Stimulated activated memory B cell treated with anti-CD40 and anti-IgM and Interleukin-4, amounts not matched to agents 10 μg/mL and 1 μg/mL and 100 μg/mL, for 72 hours (primary cell): ENCODE measurements at regions not wholly inside any gene's neighbourhood (a gene's known extent, or its start where the extent isn't known, plus 50 kb on each side); places are given as distances from the start of the nearest gene placed in this dataset.

ENCODE experiments used
- ATAC-seq: fragments of 150-1000 bp; cut with Tn5 transposase; 2 replicates; pipeline ENCODE4 v1.10.0; 2021
- H3K27ac Mint-ChIP-seq: one replicate; pipeline ENCODE4 v1.8.0; 2022; ENCODE audit warnings: mild to moderate bottlenecking, mixed read lengths
- H3K27me3 Mint-ChIP-seq: one replicate; pipeline ENCODE4 v1.8.0; 2022; ENCODE audit warnings: mixed read lengths
- H3K36me3 Mint-ChIP-seq: one replicate; pipeline ENCODE4 v1.8.0; 2022; ENCODE audit warnings: mixed read lengths
- H3K4me1 Mint-ChIP-seq: one replicate; pipeline ENCODE4 v1.8.0; 2022; ENCODE audit warnings: mixed read lengths
- H3K4me3 Mint-ChIP-seq: one replicate; pipeline ENCODE4 v1.8.0; 2022; ENCODE audit warnings: mild to moderate bottlenecking, moderate library complexity, mixed read lengths
- H3K9me3 Mint-ChIP-seq: one replicate; pipeline ENCODE4 v1.8.0; 2022; ENCODE audit warnings: mixed read lengths

DNA sequence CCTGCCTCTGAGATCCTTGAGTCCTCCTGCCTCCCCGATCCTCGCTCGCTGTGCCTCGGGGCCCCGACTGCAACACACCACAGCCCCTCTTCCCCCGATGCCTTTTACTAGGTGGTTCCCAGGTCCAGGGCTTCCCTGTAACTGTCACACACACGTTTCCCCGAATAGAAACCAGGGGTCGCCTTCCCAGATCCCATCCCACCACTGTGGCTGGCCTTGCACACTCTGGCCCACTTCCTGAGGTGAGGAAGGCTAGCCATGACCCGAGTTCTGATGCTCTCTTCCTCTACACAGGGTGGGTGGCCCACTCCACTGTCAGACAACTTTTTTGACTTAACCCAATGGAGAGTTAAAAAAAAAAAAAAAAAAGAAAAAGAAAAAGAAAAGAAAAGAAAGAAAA is 139.6 kb upstream of the ASB18 start:
- ATAC-seq: no peak
- Mint-ChIP-seq H3K27me3 (peaks cover 61% of the 10 kb centered on the region), H3K4me3 (no peak overlapping the region), H3K27ac (no peak overlapping the region), H3K9me3 (no peaks in the 10 kb centered on the region), H3K36me3 (no peaks in the 10 kb centered on the region), H3K4me1 (peaks cover 24% of the 10 kb centered on the region)

DNA sequence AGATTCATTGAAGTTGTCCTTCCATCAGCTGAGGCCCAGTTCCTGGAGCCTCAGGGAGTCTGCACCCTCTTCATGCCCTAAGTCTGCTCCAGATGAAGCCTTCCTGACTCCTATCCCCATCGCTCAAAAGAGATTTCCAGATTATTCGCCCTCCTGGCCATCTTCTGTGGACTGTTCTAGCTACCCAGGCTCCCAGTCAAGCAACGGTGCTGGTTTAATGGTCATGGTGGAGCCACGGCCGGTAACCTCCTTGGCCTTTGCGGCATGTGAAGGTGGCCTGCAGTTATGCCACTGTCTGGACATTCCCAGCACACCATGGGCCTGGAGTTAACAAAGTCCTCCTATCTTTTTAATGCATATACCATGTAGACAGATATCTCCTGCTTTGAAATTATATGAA is 140.1 kb upstream of the ASB18 start:
- Mint-ChIP-seq H3K4me1 (peaks cover 24% of the 10 kb centered on the region), H3K4me3 (no peak overlapping the region), H3K27me3 (peaks cover 61% of the 10 kb centered on the region), H3K36me3 (no peaks in the 10 kb centered on the region), H3K9me3 (no peaks in the 10 kb centered on the region), H3K27ac (no peak overlapping the region)
- no peak for ATAC-seq

DNA sequence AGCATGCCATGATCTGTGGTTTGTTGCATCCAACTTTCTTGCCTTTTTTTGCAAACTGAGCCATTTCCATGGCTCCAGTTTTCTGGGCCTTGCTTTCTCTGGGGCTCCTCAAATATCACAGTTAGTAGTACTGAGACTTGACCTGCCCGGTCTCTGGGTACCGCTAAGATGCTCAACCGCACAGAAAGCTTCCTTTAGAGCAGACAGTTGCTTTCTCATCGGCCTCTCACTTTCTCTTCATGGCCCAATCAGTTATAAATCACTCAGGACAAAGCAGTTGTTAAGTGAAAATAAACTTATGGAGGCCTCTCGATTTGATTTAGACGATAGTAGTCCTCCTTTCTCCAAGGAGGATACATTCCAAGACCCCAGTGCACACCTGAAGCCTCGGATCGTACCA is 141.2 kb upstream of the ASB18 start:
- Mint-ChIP-seq H3K27me3 (peaks cover 53% of the 10 kb centered on the region), H3K9me3 (no peaks in the 10 kb centered on the region), H3K27ac (no peak overlapping the region), H3K36me3 (no peaks in the 10 kb centered on the region), H3K4me3 (no peak overlapping the region), H3K4me1 (peaks cover 24% of the 10 kb centered on the region)
- no peak for ATAC-seq

DNA sequence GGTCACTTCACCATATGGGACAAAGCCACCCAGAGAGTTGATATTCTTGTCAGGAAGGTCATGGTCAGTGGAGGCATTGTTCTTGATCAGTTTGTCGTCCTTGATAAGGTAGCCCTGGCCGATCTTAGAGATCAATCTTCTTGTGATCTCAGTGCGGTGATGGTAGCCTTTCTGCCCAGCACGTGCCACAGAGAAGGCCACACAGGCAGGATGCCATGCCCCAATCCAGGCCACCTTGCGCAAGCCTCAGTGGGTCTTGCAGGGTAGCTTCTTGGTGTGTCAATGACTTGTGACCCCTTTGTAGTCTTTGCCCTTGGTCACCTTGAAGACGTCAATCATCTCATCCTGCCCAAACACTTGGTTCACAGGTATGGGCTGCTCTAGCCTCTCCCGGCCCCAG is 143.9 kb upstream of the ASB18 start:
- H3K9me3 Mint-ChIP-seq: peaks cover 5% of the 10 kb centered on the region
- no peak overlapping the region for H3K4me3 Mint-ChIP-seq
- peaks cover 35% of the 10 kb centered on the region for H3K27me3 Mint-ChIP-seq
- H3K4me1 Mint-ChIP-seq: peaks cover 3% of the 10 kb centered on the region
- H3K36me3 Mint-ChIP-seq: no peaks in the 10 kb centered on the region
- no peak overlapping the region for H3K27ac Mint-ChIP-seq
- no peak for ATAC-seq

DNA sequence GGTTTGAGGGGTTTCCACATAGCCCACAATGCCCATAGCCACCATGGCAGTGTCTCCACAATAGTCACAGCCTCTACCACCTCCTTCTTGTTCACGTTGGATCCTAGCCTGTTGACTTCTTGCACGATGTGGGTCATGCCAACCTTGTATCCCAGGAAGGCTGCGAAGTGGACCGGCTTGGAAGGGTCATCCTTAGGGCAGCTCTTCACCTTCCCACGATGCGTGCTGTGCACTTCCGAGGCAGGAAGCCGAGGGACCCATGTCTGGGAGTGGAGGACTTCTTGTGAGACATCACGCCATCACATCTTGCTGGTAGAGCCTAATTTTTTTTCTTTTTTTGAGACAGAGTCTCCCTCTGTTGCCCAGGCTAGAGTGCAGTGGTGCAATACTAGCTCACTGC is 144.6 kb upstream of the ASB18 start:
- ATAC-seq: no peak
- Mint-ChIP-seq H3K27me3 (peaks cover 28% of the 10 kb centered on the region), H3K27ac (no peak overlapping the region), H3K36me3 (no peaks in the 10 kb centered on the region), H3K9me3 (peaks cover 5% of the 10 kb centered on the region), H3K4me3 (no peak overlapping the region), H3K4me1 (no peaks in the 10 kb centered on the region)

DNA sequence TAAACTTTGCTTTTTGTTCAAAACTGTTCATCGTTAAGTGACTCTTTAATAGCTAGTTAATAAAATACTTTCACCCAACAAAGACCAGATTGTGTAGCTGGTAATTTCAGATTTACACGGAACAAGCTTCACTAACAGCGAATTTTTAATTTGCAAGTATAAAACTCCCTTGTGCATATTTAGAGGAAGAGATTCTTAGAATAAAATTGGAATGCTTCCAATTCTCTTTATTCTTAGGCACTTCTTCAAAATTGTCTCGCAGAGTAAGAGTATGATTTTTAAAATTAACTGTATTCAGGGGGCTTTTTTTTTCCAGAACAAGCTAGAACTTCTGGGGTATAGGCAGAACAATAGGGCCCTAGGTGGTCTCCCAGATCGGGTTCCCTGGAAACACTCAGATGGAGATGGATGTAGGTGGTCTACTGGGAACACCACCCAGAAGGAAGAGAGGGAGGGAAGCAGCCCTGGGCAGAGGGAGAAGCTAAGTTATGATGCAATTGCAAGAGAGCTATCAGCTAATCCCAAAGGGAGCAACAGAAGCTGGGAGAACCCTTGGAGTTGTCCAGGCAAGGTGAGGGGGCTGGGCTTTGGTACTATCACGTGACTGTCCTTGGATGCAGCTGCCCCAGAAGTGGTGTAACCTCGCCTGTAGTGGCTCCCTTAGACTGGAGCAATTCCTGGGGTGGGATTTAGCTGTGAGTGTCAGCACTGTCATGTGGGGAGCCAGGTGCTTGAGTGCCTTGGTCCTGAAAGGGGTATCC is 151.7 kb upstream of the ASB18 start:
- Mint-ChIP-seq H3K4me3 (no peak overlapping the region), H3K27ac (no peak overlapping the region), H3K27me3 (peaks cover 38% of the 10 kb centered on the region), H3K9me3 (peaks cover 5% of the 10 kb centered on the region), H3K36me3 (no peaks in the 10 kb centered on the region), H3K4me1 (no peaks in the 10 kb centered on the region)
- ATAC-seq: no peak

DNA sequence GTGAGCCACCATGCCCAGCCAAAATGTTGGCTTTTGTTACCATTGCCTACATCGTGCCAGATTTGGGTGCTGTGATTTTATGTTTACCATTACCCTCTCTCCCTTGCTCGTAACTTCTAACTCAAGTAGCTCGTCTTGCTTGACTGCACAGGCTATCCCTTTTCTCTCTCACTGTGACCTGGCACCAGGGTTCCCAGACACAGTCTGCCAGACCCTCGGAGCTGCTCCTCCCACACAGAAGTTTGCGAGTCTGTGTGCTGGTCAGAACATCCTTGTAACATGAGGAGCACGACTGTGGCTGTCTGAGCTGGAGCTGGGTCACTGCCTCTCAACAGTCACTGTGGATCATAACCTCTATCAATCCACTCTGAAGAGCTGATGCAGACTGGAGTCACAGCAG is 152.5 kb upstream of the ACKR3 start:
- peaks cover 4% of the 10 kb centered on the region for H3K9me3 Mint-ChIP-seq
- ATAC-seq: no peak
- no peak overlapping the region for H3K4me3 Mint-ChIP-seq
- peaks cover 36% of the 10 kb centered on the region for H3K27me3 Mint-ChIP-seq
- no peaks in the 10 kb centered on the region for H3K4me1 Mint-ChIP-seq
- no peaks in the 10 kb centered on the region for H3K36me3 Mint-ChIP-seq
- H3K27ac Mint-ChIP-seq: no peak overlapping the region

DNA sequence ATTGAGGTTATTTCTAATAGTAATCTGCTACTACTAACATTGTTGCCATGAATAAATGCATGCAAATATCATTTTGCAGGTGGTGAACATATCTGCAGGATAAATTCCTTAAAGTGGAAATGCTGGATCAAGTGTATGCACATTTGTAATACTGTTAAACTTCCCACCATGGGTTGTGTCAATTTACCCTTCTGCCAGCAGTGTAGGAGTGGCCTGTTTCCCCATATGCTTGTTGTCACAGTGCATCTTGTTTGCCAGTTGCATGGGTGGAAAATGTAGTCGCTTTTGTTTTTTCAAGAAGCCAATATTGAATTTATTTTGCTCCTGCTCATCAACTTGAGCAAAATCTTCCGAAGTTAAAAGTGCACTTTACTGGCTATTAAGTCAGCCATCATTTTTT is 139.0 kb upstream of the ACKR3 start:
- no peak overlapping the region for H3K27ac Mint-ChIP-seq

DNA sequence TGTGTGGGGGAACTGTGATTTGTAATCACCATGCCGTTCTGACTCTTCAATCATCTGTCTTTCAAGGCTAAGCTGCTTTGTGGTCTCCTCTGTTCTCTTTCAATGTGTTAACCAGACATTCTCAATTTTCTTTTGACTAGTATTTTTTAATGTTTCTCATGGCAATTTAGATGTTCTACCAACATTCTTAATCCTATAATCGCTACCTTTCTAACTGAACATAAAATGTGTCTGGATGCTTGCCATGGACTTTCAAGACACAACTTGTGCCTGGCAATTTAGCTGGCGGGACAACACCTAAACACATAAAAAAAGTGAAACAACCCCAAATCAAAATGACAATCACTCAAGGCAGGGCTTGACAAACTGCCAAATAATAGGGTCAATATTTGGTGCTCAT is 135.0 kb upstream of the ACKR3 start:
- no peak for ATAC-seq
- H3K36me3 Mint-ChIP-seq: no peaks in the 10 kb centered on the region
- H3K27me3 Mint-ChIP-seq: peaks cover 17% of the 10 kb centered on the region
- no peak overlapping the region for H3K4me3 Mint-ChIP-seq
- peaks cover 6% of the 10 kb centered on the region for H3K9me3 Mint-ChIP-seq
- H3K4me1 Mint-ChIP-seq: no peaks in the 10 kb centered on the region
- no peak overlapping the region for H3K27ac Mint-ChIP-seq

More for the DNA sequence above, 139.0 kb upstream of the ACKR3 start:
- ATAC-seq: no peak
- Mint-ChIP-seq H3K27me3 (peaks cover 38% of the 10 kb centered on the region), H3K4me1 (no peaks in the 10 kb centered on the region), H3K36me3 (no peaks in the 10 kb centered on the region), H3K4me3 (no peak overlapping the region), H3K9me3 (peaks cover 9% of the 10 kb centered on the region)

DNA sequence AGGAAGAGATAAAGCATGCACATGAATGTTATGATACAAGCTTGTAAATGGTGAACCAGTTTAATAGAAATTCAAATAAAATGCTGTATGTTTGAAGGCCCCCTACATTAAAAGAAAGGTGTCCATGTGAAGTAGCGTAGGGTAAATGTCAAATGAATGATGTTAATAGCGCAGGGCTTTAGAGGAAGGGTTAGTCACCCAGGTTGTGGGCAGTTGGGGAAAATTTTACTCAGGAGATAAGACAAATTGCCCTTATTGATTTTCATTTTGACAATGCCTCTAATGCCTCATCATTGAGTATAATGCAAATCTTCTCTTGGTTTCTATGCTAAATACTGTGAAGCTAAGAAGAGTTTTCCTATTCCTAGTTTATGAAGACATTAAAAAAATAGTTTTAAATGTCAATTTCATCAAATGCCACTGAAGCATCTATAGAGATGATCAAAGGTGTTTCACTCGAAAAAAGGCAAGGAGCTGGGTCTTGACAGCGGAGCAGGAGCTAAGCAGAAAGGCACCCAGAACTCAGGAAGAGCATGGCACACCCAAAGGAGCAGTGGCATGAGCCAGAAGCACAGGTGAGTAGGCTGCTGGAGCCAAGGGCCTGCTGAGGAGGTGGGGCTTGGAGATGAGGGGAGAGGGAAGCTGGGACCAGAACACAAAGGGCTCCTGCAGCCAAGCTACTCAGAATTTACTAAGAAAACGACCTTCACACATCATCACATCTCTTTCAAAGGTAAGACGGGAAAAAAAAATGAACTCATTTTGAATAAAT is 129.3 kb upstream of the ACKR3 start:
- H3K36me3 Mint-ChIP-seq: no peaks in the 10 kb centered on the region
- no peak for ATAC-seq

DNA sequence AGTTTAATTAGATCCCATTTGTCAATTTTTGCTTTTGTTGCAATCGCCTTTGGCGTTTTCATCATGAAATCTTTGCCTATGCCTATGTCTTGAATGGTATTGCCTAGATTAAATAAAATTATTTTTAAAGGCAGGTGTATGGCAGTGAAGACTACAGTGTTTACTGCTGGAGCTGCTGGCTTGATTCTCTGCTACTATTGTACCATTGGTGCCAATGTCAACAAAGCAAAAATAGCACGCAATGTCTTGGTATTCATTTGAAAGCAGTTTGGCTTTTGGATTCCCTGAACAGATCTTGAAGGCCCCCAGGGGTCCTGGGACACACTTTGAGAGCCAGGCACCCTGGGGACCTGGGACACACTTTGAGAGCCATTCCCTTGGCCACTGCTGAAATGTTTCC is 125.4 kb upstream of the ACKR3 start:
- Mint-ChIP-seq H3K4me3 (no peak overlapping the region), H3K27ac (no peak overlapping the region), H3K4me1 (no peaks in the 10 kb centered on the region), H3K9me3 (peaks cover 4% of the 10 kb centered on the region), H3K27me3 (peaks cover 53% of the 10 kb centered on the region), H3K36me3 (no peaks in the 10 kb centered on the region)
- ATAC-seq: no peak

More for the DNA sequence above, 129.3 kb upstream of the ACKR3 start:
- H3K27ac Mint-ChIP-seq: no peak overlapping the region
- no peaks in the 10 kb centered on the region for H3K4me1 Mint-ChIP-seq
- peaks cover 4% of the 10 kb centered on the region for H3K9me3 Mint-ChIP-seq
- H3K4me3 Mint-ChIP-seq: no peak overlapping the region
- H3K27me3 Mint-ChIP-seq: peaks cover 36% of the 10 kb centered on the region

DNA sequence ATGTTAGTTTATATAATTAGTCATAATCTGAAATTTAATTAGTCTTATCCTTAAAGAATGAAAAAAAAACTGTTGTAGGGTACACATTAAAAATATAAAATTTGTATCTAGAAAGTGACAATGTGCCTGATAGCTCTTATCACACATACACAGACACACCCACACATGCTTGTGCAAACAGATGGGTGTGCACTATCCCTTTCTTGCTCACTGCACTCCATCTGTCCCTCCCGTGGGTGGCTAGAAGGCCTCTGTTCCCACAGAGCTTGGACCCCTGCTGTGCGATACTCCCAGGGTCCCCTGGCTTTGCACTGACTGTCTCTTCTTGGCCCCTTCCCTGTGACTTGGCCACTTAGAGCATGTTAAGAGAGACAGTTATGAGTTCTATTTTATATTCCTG is 123.9 kb upstream of the ACKR3 start:
- peaks cover 4% of the 10 kb centered on the region for H3K9me3 Mint-ChIP-seq
- no peak overlapping the region for H3K27ac Mint-ChIP-seq
- no peaks in the 10 kb centered on the region for H3K36me3 Mint-ChIP-seq
- peaks cover 48% of the 10 kb centered on the region for H3K27me3 Mint-ChIP-seq
- no peaks in the 10 kb centered on the region for H3K4me1 Mint-ChIP-seq
- no peak for ATAC-seq
- H3K4me3 Mint-ChIP-seq: no peak overlapping the region

DNA sequence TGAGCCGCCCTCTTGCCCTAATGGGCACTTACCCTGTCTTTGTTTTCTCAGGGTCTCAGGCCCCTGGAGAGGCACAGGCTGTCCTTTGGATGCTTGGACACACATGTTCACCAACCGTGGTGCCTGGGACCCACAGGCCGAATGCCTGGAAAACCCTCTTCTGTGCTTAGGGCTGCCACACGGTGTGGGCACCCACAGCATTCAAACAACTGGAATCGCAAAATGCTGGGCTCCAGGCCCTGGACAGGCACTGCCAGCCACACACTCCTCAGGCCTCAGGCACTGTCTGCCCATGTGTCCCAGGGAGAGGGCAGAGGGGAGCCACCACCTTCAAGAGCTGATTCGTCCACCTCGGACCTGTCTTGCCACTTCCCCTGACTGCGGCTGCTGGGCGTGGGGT is 123.1 kb upstream of the ACKR3 start:
- no peak overlapping the region for H3K27ac Mint-ChIP-seq
- H3K4me1 Mint-ChIP-seq: no peaks in the 10 kb centered on the region
- no peaks in the 10 kb centered on the region for H3K36me3 Mint-ChIP-seq
- peaks cover 49% of the 10 kb centered on the region for H3K27me3 Mint-ChIP-seq
- peaks cover 4% of the 10 kb centered on the region for H3K9me3 Mint-ChIP-seq
- ATAC-seq: no peak
- H3K4me3 Mint-ChIP-seq: no peak overlapping the region

DNA sequence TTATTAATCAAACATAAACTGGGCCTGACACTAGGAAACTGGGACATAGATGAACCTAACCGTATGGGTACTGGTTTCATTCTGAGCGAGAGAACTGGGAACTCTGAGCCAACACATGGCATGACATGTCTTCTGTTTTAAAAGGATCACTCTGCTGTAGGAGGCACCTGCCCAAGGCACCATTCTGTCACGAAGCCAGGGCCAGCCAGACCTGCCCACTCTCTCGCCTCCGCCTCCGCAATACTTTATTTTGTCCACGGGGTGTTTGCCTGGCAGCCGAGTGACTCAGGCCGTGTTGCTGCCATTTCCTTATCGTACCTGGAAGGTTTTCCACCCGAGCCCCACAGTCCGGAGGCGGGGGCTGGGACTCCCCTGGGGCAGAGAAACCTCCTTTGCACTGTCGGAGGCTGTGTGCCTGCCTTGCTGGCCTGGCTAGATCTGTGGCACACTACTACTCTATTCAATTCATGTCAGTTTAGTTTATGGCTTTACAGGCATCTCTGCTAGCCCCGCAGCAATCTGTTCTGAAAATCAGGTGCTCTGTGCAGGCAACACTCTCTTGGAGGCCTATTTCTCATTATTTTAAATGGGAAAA is 120.4 kb upstream of the ACKR3 start:
- Mint-ChIP-seq H3K4me1 (no peaks in the 10 kb centered on the region), H3K4me3 (no peak overlapping the region), H3K27me3 (peaks cover 38% of the 10 kb centered on the region), H3K36me3 (no peaks in the 10 kb centered on the region), H3K27ac (no peak overlapping the region), H3K9me3 (peaks cover 4% of the 10 kb centered on the region)
- no peak for ATAC-seq

DNA sequence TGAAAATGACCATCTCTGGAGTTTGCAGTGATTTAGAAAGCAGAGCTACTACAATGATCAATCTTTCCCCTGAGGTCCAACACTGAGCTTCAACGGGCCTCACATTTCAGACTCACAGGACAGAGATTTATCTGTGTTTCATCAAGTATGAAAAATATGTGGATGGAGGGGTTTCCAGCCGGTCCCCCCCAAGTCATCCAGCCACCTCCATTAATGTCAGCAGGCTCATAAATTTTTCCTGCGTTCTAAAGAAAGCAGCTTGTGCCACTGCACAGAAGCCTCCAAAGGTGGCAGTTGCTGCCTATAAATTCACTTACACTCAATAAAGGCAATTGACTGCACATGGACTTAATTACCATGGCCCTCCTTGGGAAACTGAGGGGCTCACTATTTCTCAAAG is 117.4 kb upstream of the ACKR3 start:
- Mint-ChIP-seq H3K4me3 (no peak overlapping the region), H3K27me3 (peaks cover 23% of the 10 kb centered on the region), H3K27ac (no peak overlapping the region), H3K4me1 (no peaks in the 10 kb centered on the region), H3K36me3 (peaks cover under 1% of the 10 kb centered on the region), H3K9me3 (peaks cover under 1% of the 10 kb centered on the region)
- no peak for ATAC-seq

DNA sequence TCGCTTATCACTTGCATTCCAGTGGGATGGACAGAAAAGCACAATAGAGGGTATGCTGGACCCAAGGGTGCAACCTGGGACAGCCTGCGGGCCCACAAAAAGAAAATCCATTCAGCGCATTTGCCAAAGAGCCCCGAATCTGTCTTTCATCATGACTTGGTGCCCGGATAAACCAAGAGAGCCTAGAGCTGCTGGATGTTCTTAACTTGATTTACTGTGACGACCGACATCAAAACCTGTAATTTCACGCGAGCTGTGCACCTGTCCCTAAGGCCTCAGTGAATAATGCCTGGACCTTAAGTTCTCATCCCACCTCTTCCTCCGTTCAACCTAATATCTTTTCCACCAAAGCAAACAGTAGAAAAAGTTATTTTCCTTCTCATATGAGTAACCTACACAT is 115.5 kb upstream of the ACKR3 start:
- H3K4me1 Mint-ChIP-seq: no peaks in the 10 kb centered on the region
- peaks cover 6% of the 10 kb centered on the region for H3K36me3 Mint-ChIP-seq
- no peak overlapping the region for H3K4me3 Mint-ChIP-seq
- no peak for ATAC-seq
- peaks cover 28% of the 10 kb centered on the region for H3K27me3 Mint-ChIP-seq
- peaks cover 4% of the 10 kb centered on the region for H3K9me3 Mint-ChIP-seq
- H3K27ac Mint-ChIP-seq: no peak overlapping the region
